H1 (cell line): ENCODE measurements at regions not wholly inside any gene's neighbourhood (a gene's known extent, or its start where the extent isn't known, plus 50 kb on each side); places are given as distances from the start of the nearest gene placed in this dataset.
A peak's percentile ranks its signal among the peaks of the same experiment; 100 is the strongest.
"Not testable (repeated sequence)": the region's sequence is repeated elsewhere in the genome, so short reads cannot be mapped to it uniquely, and the experiment has no call there.

Experiments used
- CTCF ChIA-PET: fragments of 300-600 bp; sonication (Branson Sonifier 250); formaldehyde crosslinking; loops from one replicate; lab custom pipeline; 2021; ENCODE audit not compliant: partially characterized antibody; lab: Charles Lee
- POLR2A ChIA-PET: fragments of 300-600 bp; sonication (Branson Sonifier 250); formaldehyde crosslinking; loops from one replicate; lab custom pipeline; 2021; ENCODE audit warnings: inconsistent platforms; ENCODE audit not compliant: partially characterized antibody; lab: Charles Lee
- DNase-seq, 2 experiments: peaks; one replicate each; pipeline versions ENCODE4 v3.0.0 to v3.0.0-alpha.2; 2010 to 2022; ENCODE audit warnings: low spot score in 2 of 2, low read depth in 1 of 2, mixed read lengths in 1 of 2
- FAIRE-seq: peaks from 2 replicates; lab custom pipeline; 2011; peaks lifted over from hg19 to GRCh38; lab: Jason Lieb, UNC
- H2AFZ ChIP-seq: 2 replicates; pipeline ENCODE4 v1.8.1; 2012; ENCODE audit warnings: low read length, inconsistent platforms
- H2AK5ac ChIP-seq: 2 replicates; pipeline ENCODE4 v1.6.1; 2013; ENCODE audit warnings: low read depth, low read length
- H2BK120ac ChIP-seq: replicated peaks from 2 replicates; pipeline ENCODE3; 2013; ENCODE audit warnings: low read depth, low read length, inconsistent platforms
- H2BK12ac ChIP-seq: 2 replicates; pipeline ENCODE4 v1.6.1; 2013; ENCODE audit warnings: low read depth, low read length
- H2BK15ac ChIP-seq: 2 replicates; pipeline ENCODE4 v1.6.1; 2013; ENCODE audit warnings: low read length
- H2BK20ac ChIP-seq: 2 replicates; pipeline ENCODE4 v1.6.1; 2013; ENCODE audit warnings: low read length
- H2BK5ac ChIP-seq: 2 replicates; pipeline ENCODE4 v1.6.1; 2013; ENCODE audit warnings: low read depth, low read length
- H3K14ac ChIP-seq: 2 replicates; pipeline ENCODE4 v1.6.1; 2013; ENCODE audit warnings: inconsistent platforms; ENCODE audit not compliant: insufficient read length
- H3K18ac ChIP-seq: 2 replicates; pipeline ENCODE4 v1.6.1; 2013; ENCODE audit warnings: low read length; ENCODE audit errors: extremely low read depth
- H3K23ac ChIP-seq: 2 replicates; pipeline ENCODE4 v1.6.1; 2013; ENCODE audit warnings: inconsistent platforms; ENCODE audit not compliant: insufficient read length
- H3K23me2 ChIP-seq: 2 replicates; pipeline ENCODE4 v1.6.1; 2013; ENCODE audit warnings: low read depth, low read length
- H3K27ac ChIP-seq: 2 replicates; pipeline ENCODE4 v1.6.1; 2011; ENCODE audit warnings: low read depth, low read length, inconsistent platforms
- H3K27me3 ChIP-seq, 4 experiments: replicated peaks in 1 of 4; 1 replicate in 1 of 4; 2 replicates in 3 of 4; pipeline versions ENCODE4 v1.6.1 to v1.8.1; 2011 to 2013; ENCODE audit warnings: low read length in 3 of 4, mild to moderate bottlenecking in 3 of 4, inconsistent platforms in 2 of 4, mixed read lengths in 2 of 4, moderate library complexity in 1 of 4; ENCODE audit not compliant: control insufficient read depth in 3 of 4, insufficient read depth in 3 of 4; ENCODE audit errors: extremely low read depth in 1 of 4
- H3K36me3 ChIP-seq, 4 experiments: 2 replicates each; pipeline versions ENCODE4 v1.6.1 to v1.8.1; 2011 to 2013; ENCODE audit warnings: mild to moderate bottlenecking in 4 of 4, low read length in 3 of 4, moderate library complexity in 2 of 4, control low read depth in 1 of 4, inconsistent platforms in 1 of 4; ENCODE audit not compliant: insufficient read depth in 4 of 4, control insufficient read depth in 2 of 4
- H3K4ac ChIP-seq: replicated peaks from 2 replicates; pipeline ENCODE3; 2013; ENCODE audit warnings: low read length, low read depth, mixed read lengths, inconsistent platforms; ENCODE audit not compliant: insufficient read length
- H3K4me1 ChIP-seq, 4 experiments: replicated peaks in 1 of 4; 1 replicate in 1 of 4; 2 replicates in 3 of 4; pipeline versions ENCODE4 v1.6.1 to v1.8.1; 2011 to 2013; ENCODE audit warnings: low read length in 3 of 4, inconsistent platforms in 2 of 4, mixed read lengths in 1 of 4; ENCODE audit not compliant: insufficient read depth in 4 of 4, control insufficient read depth in 3 of 4
- H3K4me2 ChIP-seq, 2 experiments: 2 replicates each; pipeline versions ENCODE4 v1.6.1 to v1.8.1; 2011 to 2013; ENCODE audit warnings: low read depth in 2 of 2, low read length in 2 of 2, control low read depth in 1 of 2, inconsistent platforms in 1 of 2, mild to moderate bottlenecking in 1 of 2; ENCODE audit not compliant: insufficient read depth in 1 of 2
- H3K4me3 ChIP-seq, 4 experiments: fragments of 200-600, 300-600 bp in 1 of 4; sonication (generic), shearing (Covaris generic), sonication (Bioruptor Twin) in 1 of 4; 2 replicates each; pipeline versions ENCODE4 v1.5.1 to v1.8.1; 2011 to 2016; ENCODE audit warnings: low read length in 4 of 4, low read depth in 3 of 4, control low read depth in 2 of 4, inconsistent platforms in 2 of 4, mild to moderate bottlenecking in 2 of 4, mixed read lengths in 1 of 4, moderate library complexity in 1 of 4; ENCODE audit not compliant: insufficient read depth in 2 of 4; ENCODE audit errors: extremely low read depth in 1 of 4
- H3K56ac ChIP-seq: replicated peaks from 2 replicates; pipeline ENCODE3; 2013; ENCODE audit warnings: low read depth, mild to moderate bottlenecking, mixed read lengths, low read length, inconsistent platforms; ENCODE audit not compliant: insufficient read length
- H3K79me1 ChIP-seq: 2 replicates; pipeline ENCODE4 v1.6.1; 2013; ENCODE audit warnings: low read depth, low read length, control low read depth
- H3K79me2 ChIP-seq, 2 experiments: 2 replicates each; pipeline versions ENCODE4 v1.6.1 to v1.8.1; 2012 to 2013; ENCODE audit warnings: low read length in 2 of 2, mild to moderate bottlenecking in 2 of 2, inconsistent platforms in 1 of 2; ENCODE audit not compliant: insufficient read depth in 2 of 2, control insufficient read depth in 1 of 2
- H3K9ac ChIP-seq, 4 experiments: replicated peaks in 1 of 4; 1 replicate in 1 of 4; 2 replicates in 3 of 4; pipeline versions ENCODE4 v1.6.1 to v1.8.1; 2011 to 2013; ENCODE audit warnings: low read depth in 3 of 4, low read length in 3 of 4, control low read depth in 2 of 4, mild to moderate bottlenecking in 2 of 4, moderate library complexity in 2 of 4, inconsistent platforms in 1 of 4; ENCODE audit errors: extremely low read depth in 1 of 4
- H3K9me3 ChIP-seq, 2 experiments: 2 replicates each; pipeline versions ENCODE4 v1.6.1 to v1.8.1; 2012 to 2013; ENCODE audit warnings: mild to moderate bottlenecking in 2 of 2, moderate library complexity in 2 of 2, control low read depth in 1 of 2, inconsistent platforms in 1 of 2, low read depth in 1 of 2, low read length in 1 of 2, mixed read lengths in 1 of 2; ENCODE audit not compliant: insufficient read depth in 2 of 2
- H4K20me1 ChIP-seq, 2 experiments: replicated peaks in 1 of 2; 2 replicates each; pipeline versions ENCODE3 to v1.8.1; 2011 to 2013; ENCODE audit warnings: inconsistent platforms in 2 of 2, low read length in 2 of 2, mild to moderate bottlenecking in 1 of 2; ENCODE audit not compliant: insufficient read depth in 2 of 2, control insufficient read depth in 1 of 2
- H4K5ac ChIP-seq: 2 replicates; pipeline ENCODE4 v1.6.1; 2013; ENCODE audit warnings: low read length, low read depth, mixed read lengths, inconsistent platforms; ENCODE audit not compliant: insufficient read length
- H4K8ac ChIP-seq: 2 replicates; pipeline ENCODE4 v1.8.0; 2013; ENCODE audit warnings: mild to moderate bottlenecking, moderate library complexity, low read length, inconsistent platforms; ENCODE audit not compliant: insufficient read depth; ENCODE audit errors: extremely low read depth
- H4K91ac ChIP-seq: replicated peaks from 2 replicates; pipeline ENCODE3; 2013; ENCODE audit warnings: low read length, mixed read lengths, inconsistent platforms; ENCODE audit not compliant: insufficient read length
- WGBS, 2 experiments: shearing (Covaris generic) in 1 of 2; methylation state at CpG; one replicate each; pipeline versions ENCODE4 v1.1.6 to v1.1.7; 2013 to 2015; ENCODE audit warnings: low lambda C conversion rate in 2 of 2, mixed read lengths in 2 of 2, inconsistent platforms in 1 of 2, low coverage in 1 of 2, missing lambda C conversion rate in 1 of 2; ENCODE audit not compliant: insufficient replicate concordance in 2 of 2, insufficient coverage in 1 of 2, insufficient read length in 1 of 2; ENCODE audit errors: extremely low coverage in 1 of 2, missing lambda C conversion rate in 1 of 2; 5-methylcytosine and 5-hydroxymethylcytosine counted together

DNA sequence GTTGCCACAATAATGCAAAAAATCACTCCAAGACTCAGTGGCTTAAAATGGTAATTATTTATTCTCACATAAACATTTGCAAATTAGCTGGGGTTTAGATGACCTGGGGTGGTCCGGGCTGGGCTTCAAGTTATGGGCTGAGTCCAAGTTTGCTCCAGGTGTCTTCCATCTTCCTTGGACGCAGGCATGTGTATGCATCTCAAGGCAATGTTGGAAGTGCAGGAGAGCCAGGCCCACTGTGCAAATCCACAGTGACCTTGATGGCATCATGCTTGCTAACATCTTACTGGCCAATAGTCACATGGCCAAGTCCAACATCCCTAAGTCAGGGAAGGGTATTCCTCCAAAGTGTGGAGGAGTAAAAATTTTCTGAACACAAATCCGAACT, 206.9 kb downstream of the BCAS1 start:
- H2BK12ac ChIP-seq, result peak overlapping the region; percentile 99
- H2BK20ac ChIP-seq, result 0 out of 2 replicates have a peak overlapping the region, but pooled peaks have one; percentile 51
- not testable (repeated sequence) for H3K4me2 ChIP-seq, H3K9ac ChIP-seq, FAIRE-seq, H2AFZ ChIP-seq, H3K27ac ChIP-seq, H4K20me1 ChIP-seq, H3K56ac ChIP-seq, H3K4me3 ChIP-seq, H4K8ac ChIP-seq, H3K27me3 ChIP-seq, H3K23me2 ChIP-seq, H3K23ac ChIP-seq, H3K9me3 ChIP-seq, H3K79me2 ChIP-seq, DNase-seq, H3K36me3 ChIP-seq, H3K14ac ChIP-seq, H2BK15ac ChIP-seq, H3K4ac ChIP-seq, H3K79me1 ChIP-seq
- peak overlapping the region; percentile 97; the same call in 1 of the 2 replicates for H2AK5ac ChIP-seq
- H3K18ac ChIP-seq, result peak overlapping the region; percentile 71; the same call in 1 of the 2 replicates
- H3K4me1 ChIP-seq, result peaks cover 7 to 32% (median 17%) of the 10 kb centered on the region in 4 experiments; a peak in 6 of 7 replicates
- WGBS, 2 experiments, result 81% methylated on average over 3 of the region's 3 CpGs; no CpG with 5 or more reads in 1 of the 2 experiments
- peak overlapping the region; percentile 86 for H2BK5ac ChIP-seq
- peak overlapping the region; percentile 68 for H4K91ac ChIP-seq
- CTCF ChIA-PET, result interaction anchor here (0.5 to 4.9 kb wide), 3 partner anchors 52 to 115 kb away, joined by 3 to 23 read pairs (median 5); no protein-coding TSS in a partner anchor
- POLR2A ChIA-PET, result interaction anchor here (1.0 to 1.2 kb wide), 2 partner anchors 10 to 127 kb away, joined by 3 read pairs; no protein-coding TSS in a partner anchor
- H4K5ac ChIP-seq, result peak overlapping the region; percentile 45
- H2BK120ac ChIP-seq, result peak overlapping the region; percentile 5

DNA sequence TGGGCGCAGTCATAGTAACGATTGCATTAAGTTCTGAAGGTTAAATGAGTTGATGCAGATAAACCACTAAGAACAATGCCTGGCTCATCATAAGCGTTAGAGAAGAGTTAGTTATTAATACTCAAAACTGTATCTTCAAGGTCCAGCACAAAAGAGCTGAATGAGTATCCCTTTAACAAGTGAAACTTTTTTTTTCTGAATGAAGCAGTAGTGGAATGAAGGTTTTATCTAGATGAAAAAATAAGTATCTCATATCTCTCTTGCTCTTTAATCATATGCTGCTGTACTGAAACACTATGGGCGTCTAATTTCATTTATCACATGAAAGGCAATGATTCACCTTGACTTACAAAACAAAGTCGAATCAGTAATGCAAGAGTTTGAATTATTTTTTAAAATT, 207.4 kb downstream of the BCAS1 start:
- H4K20me1 ChIP-seq, H3K4me2 ChIP-seq, H2BK12ac ChIP-seq, H2BK20ac ChIP-seq, H3K18ac ChIP-seq, H3K79me2 ChIP-seq, H3K4me3 ChIP-seq, H2BK5ac ChIP-seq, H3K79me1 ChIP-seq, H3K9me3 ChIP-seq, H3K14ac ChIP-seq, POLR2A ChIA-PET, H3K9ac ChIP-seq, H4K91ac ChIP-seq, H3K27ac ChIP-seq, H3K36me3 ChIP-seq, H2BK15ac ChIP-seq, H2AK5ac ChIP-seq, H4K5ac ChIP-seq, H3K23me2 ChIP-seq, H3K27me3 ChIP-seq, H4K8ac ChIP-seq, H3K56ac ChIP-seq, H3K23ac ChIP-seq, H3K4ac ChIP-seq, H2AFZ ChIP-seq, DNase-seq, FAIRE-seq: not testable (repeated sequence)
- H2BK120ac ChIP-seq, result peak overlapping the region; percentile 64
- CTCF ChIA-PET, result interaction anchor here (1.6 kb wide), 1 partner anchor 115 kb away, joined by 5 read pairs; no protein-coding TSS in a partner anchor
- peaks cover 7 to 31% (median 17%) of the 10 kb centered on the region in 4 experiments; a peak in 6 of 7 replicates for H3K4me1 ChIP-seq
- 88% methylated on average over 5 of the region's 5 CpGs; no CpG with 5 or more reads in 1 of the 2 experiments for WGBS, 2 experiments
